GM21825 (cell line): ENCODE measurements at regions not wholly inside any gene's neighbourhood (a gene's known extent, or its start where the extent isn't known, plus 50 kb on each side); places are given as distances from the start of the nearest gene placed in this dataset.

Source experiments
- ATAC-seq: cut with Tn5 transposase; IDR thresholded peaks from one replicate; pipeline ENCODE4 v1.9.1; 2021; ENCODE audit warnings: mild to moderate bottlenecking, moderate library complexity; ENCODE audit not compliant: unreplicated experiment

GRCh38 chr15:38046257-38047051 lies 112.0 kb downstream of the TMCO5A start:
- ATAC-seq = no peak

GRCh38 chr15:38048001-38048455 lies 113.6 kb downstream of the TMCO5A start:
- ATAC-seq = peak; percentile 72

GRCh38 chr15:38049891-38050290 lies 115.5 kb downstream of the TMCO5A start:
- ATAC-seq = no peak

GRCh38 chr15:38050529-38051448 lies 116.3 kb downstream of the TMCO5A start:
- ATAC-seq = no peak

- ATAC-seq = no peak
Observed at GRCh38 chr15:38053205-38053604, 118.8 kb downstream of the TMCO5A start.

GRCh38 chr15:38053776-38054175 lies 119.3 kb downstream of the TMCO5A start:
- no peak for ATAC-seq

- no peak for ATAC-seq
Observed at GRCh38 chr15:38054488-38054887, 120.0 kb downstream of the TMCO5A start.

- no peak for ATAC-seq
Observed at GRCh38 chr15:38058596-38059075, 124.2 kb downstream of the TMCO5A start.

- ATAC-seq = no peak
Observed at GRCh38 chr15:38059665-38060064, 125.2 kb downstream of the TMCO5A start.

- no peak for ATAC-seq
Observed at GRCh38 chr15:38061856-38062649, 127.6 kb downstream of the TMCO5A start.

- ATAC-seq = no peak
Observed at GRCh38 chr15:38062696-38063095, 128.3 kb downstream of the TMCO5A start.

GRCh38 chr15:38065721-38066345 lies 131.4 kb downstream of the TMCO5A start:
- ATAC-seq = no peak

- no peak for ATAC-seq
Observed at GRCh38 chr15:38066612-38067011, 132.2 kb downstream of the TMCO5A start.

- peak; percentile 76 for ATAC-seq
Observed at GRCh38 chr15:38068626-38069391, 134.4 kb downstream of the TMCO5A start.

- no peak for ATAC-seq
Observed at GRCh38 chr15:38069511-38070011, 135.1 kb downstream of the TMCO5A start.

GRCh38 chr15:38070778-38071177 lies 136.3 kb downstream of the TMCO5A start:
- ATAC-seq = no peak

- ATAC-seq = no peak
Observed at GRCh38 chr15:38071211-38071972, 137.0 kb downstream of the TMCO5A start.

GRCh38 chr15:38072007-38072347 lies 137.5 kb downstream of the TMCO5A start:
- no peak for ATAC-seq
